CD4-positive, alpha-beta T cell treated with Interleukin-6 for 4 hours (primary cell): ENCODE measurements at regions not wholly inside any gene's neighbourhood (a gene's known extent, or its start where the extent isn't known, plus 50 kb on each side); places are given as distances from the start of the nearest gene placed in this dataset.
"Not testable (repeated sequence)": the region's sequence is repeated elsewhere in the genome, so short reads cannot be mapped to it uniquely, and the experiment has no call there.

Experiments used
- DNase-seq: peaks from one replicate; pipeline ENCODE4 v3.0.0-alpha.2; 2020; ENCODE audit warnings: mixed read lengths

GRCh38 chr20:57779401-57780003, 69.7 kb upstream of the PMEPA1 start:
- no peak for DNase-seq

- no peak for DNase-seq
These were observed 68.1 kb upstream of the PMEPA1 start for GRCh38 chr20:57777911-57778310.

- DNase-seq: no peak
These were observed 65.1 kb upstream of the PMEPA1 start for GRCh38 chr20:57774951-57775350.

- no peak for DNase-seq
These were observed 64.5 kb upstream of the PMEPA1 start for GRCh38 chr20:57774111-57774880.

- DNase-seq: no peak
These were observed 63.4 kb upstream of the PMEPA1 start for GRCh38 chr20:57773059-57773815.

- peak; percentile 35 for DNase-seq
These were observed 62.6 kb upstream of the PMEPA1 start for GRCh38 chr20:57772349-57772964.

GRCh38 chr20:57770852-57771720, 61.3 kb upstream of the PMEPA1 start:
- DNase-seq: no peak

GRCh38 chr20:57770401-57770800, 60.6 kb upstream of the PMEPA1 start:
- DNase-seq: not testable (repeated sequence)

GRCh38 chr20:57769756-57770155, 59.9 kb upstream of the PMEPA1 start:
- DNase-seq: no peak

- DNase-seq: no peak
These were observed 58.7 kb upstream of the PMEPA1 start for GRCh38 chr20:57768519-57768918.

- no peak for DNase-seq
These were observed 57.6 kb upstream of the PMEPA1 start for GRCh38 chr20:57767441-57767840.

- DNase-seq: no peak
These were observed 53.4 kb upstream of the PMEPA1 start for GRCh38 chr20:57763235-57763595.

- DNase-seq: no peak
These were observed 52.9 kb upstream of the PMEPA1 start for GRCh38 chr20:57762531-57763234.

- no peak for DNase-seq
These were observed 51.6 kb upstream of the PMEPA1 start for GRCh38 chr20:57761413-57761734.

- no peak for DNase-seq
These were observed 51.0 kb upstream of the PMEPA1 start for GRCh38 chr20:57760698-57761412.

- no peak for DNase-seq
These were observed 49.9 kb upstream of the PMEPA1 start for GRCh38 chr20:57759724-57760123.
